K562 (cell line): ENCODE measurements at regions not wholly inside any gene's neighbourhood (a gene's known extent, or its start where the extent isn't known, plus 50 kb on each side); places are given as distances from the start of the nearest gene placed in this dataset.

Source experiments
- ATAC-seq: fragments of 200-7000 bp; cut with Tn5 transposase; 3 replicates; pipeline ENCODE4 v1.9.1; 2020; ENCODE audit warnings: moderate library complexity
- BruUV-seq: library from RNA; stranded (reverse); fragments of 400-500 nt; replicated peaks from 2 replicates; lab custom pipeline; 2021; lab: Mats Ljungman, UMichigan
- CTCF ChIA-PET: fragments of 300-600 bp; formaldehyde crosslinking; extraction: SDS; loops from one replicate; lab custom pipeline; 2021; ENCODE audit warnings: low intra/inter-chr PET ratio; lab: Yijun Ruan, JAX
- POLR2A ChIA-PET: fragments of 300-600, 350-650 bp; sonication (Branson Sonifier 250); formaldehyde crosslinking; extraction: SDS; loops from one replicate; lab custom pipeline; 2021; ENCODE audit warnings: antibody characterized with exemption, inconsistent platforms; lab: Yijun Ruan, JAX
- DNase-seq, 4 experiments: peaks; one replicate each; pipeline versions ENCODE4 v3.0.0 to v3.0.0-alpha.2; 2011 to 2018; ENCODE audit warnings: low spot score in 3 of 4, mixed read lengths in 3 of 4; ENCODE audit errors: extremely low read depth in 1 of 4
- FAIRE-seq: peaks from 2 replicates; lab custom pipeline; 2011; peaks lifted over from hg19 to GRCh38; lab: Jason Lieb, UNC
- H2AFZ ChIP-seq: 2 replicates; pipeline ENCODE4 v1.6.0; 2011; ENCODE audit warnings: low read depth, low read length, control low read depth, inconsistent platforms
- H3K27ac ChIP-seq: fragments of 200-600 bp; 3 replicates; pipeline ENCODE4 v1.8.0; 2011; ENCODE audit warnings: low read depth, mild to moderate bottlenecking, control low read depth, inconsistent platforms, low read length, moderate library complexity, mixed read lengths; ENCODE audit errors: extremely low read depth
- H3K27me3 ChIP-seq, 2 experiments: fragments of 300-600 bp in 1 of 2; 2 replicates in 1 of 2; 3 replicates in 1 of 2; pipeline versions ENCODE4 v1.6.0 to v1.8.0; 2011; ENCODE audit warnings: inconsistent platforms in 2 of 2, low read length in 2 of 2, mild to moderate bottlenecking in 1 of 2, mixed read lengths in 1 of 2, moderate library complexity in 1 of 2; ENCODE audit not compliant: control insufficient read depth in 2 of 2, insufficient read depth in 2 of 2
- H3K36me3 ChIP-seq: fragments of 300-600 bp; 3 replicates; pipeline ENCODE4 v1.8.0; 2011; ENCODE audit warnings: mild to moderate bottlenecking, low read length, inconsistent platforms; ENCODE audit not compliant: control insufficient read depth, insufficient read depth
- H3K4me1 ChIP-seq, 2 experiments: fragments of 200-600 bp in 1 of 2; replicated peaks in 1 of 2; 2 replicates in 1 of 2; 3 replicates in 1 of 2; pipeline versions ENCODE4 v1.5.1 to v1.8.0; 2011; ENCODE audit warnings: inconsistent platforms in 2 of 2, low read length in 2 of 2, mild to moderate bottlenecking in 1 of 2, mixed read lengths in 1 of 2, moderate library complexity in 1 of 2; ENCODE audit not compliant: control insufficient read depth in 2 of 2, insufficient read depth in 2 of 2
- H3K4me2 ChIP-seq: 2 replicates; pipeline ENCODE4 v1.6.1; 2011; ENCODE audit warnings: low read length, control low read depth, inconsistent platforms, mixed read lengths; ENCODE audit not compliant: insufficient read depth
- H3K4me3 ChIP-seq: fragments of 200-600 bp; sonication (generic), shearing (Covaris generic); 2 replicates; pipeline ENCODE4 v1.5.1; 2016; ENCODE audit warnings: control low read depth, inconsistent platforms
- H3K79me2 ChIP-seq: fragments of 200-600 bp; 3 replicates; pipeline ENCODE4 v1.8.0; 2011; ENCODE audit warnings: low read length, inconsistent platforms; ENCODE audit not compliant: control insufficient read depth, insufficient read depth
- H3K9ac ChIP-seq, 2 experiments: 2 replicates each; pipeline versions ENCODE4 v1.6.0 to v1.6.1; 2011; ENCODE audit warnings: low read depth in 2 of 2, low read length in 2 of 2, control low read depth in 1 of 2, inconsistent platforms in 1 of 2, mild to moderate bottlenecking in 1 of 2, mixed read lengths in 1 of 2; ENCODE audit not compliant: insufficient read depth in 1 of 2
- H3K9me1 ChIP-seq: one replicate; pipeline ENCODE4 v1.6.0; 2011; ENCODE audit warnings: inconsistent platforms, mild to moderate bottlenecking, low read length, moderate library complexity; ENCODE audit not compliant: control insufficient read depth, insufficient read depth
- H3K9me3 ChIP-seq: replicated peaks from 2 replicates; pipeline ENCODE4 v1.5.1; 2011; ENCODE audit warnings: low read depth, low read length, inconsistent platforms; ENCODE audit not compliant: control insufficient read depth, insufficient read depth
- H4K20me1 ChIP-seq: replicated peaks from 2 replicates; pipeline ENCODE4 v1.6.1; 2011; ENCODE audit warnings: low read length, inconsistent platforms, mixed read lengths; ENCODE audit not compliant: control insufficient read depth, insufficient read depth
- HSF4 ChIP-seq: fragments of 250-450 bp; sonication (Bioruptor Pico); IDR thresholded peaks from 2 replicates; pipeline ENCODE4 v2.1.2; 2022; ENCODE audit warnings: mild to moderate bottlenecking, moderate library complexity, borderline replicate concordance
- KLF10 ChIP-seq: fragments of 250-450 bp; sonication (Bioruptor Pico); IDR thresholded peaks from 2 replicates; pipeline ENCODE4 v1.6.1; 2021; ENCODE audit warnings: matching md5 sums
- NFYB ChIP-seq: IDR thresholded peaks from 2 replicates; pipeline ENCODE4 v1.6.1; 2011; ENCODE audit warnings: mild to moderate bottlenecking, moderate library complexity; ENCODE audit not compliant: insufficient read length; ENCODE audit errors: extremely low read depth
- TFAM ChIP-seq: fragments of 250-450 bp; sonication (Bioruptor Pico); conservative IDR thresholded peaks from 2 replicates; pipeline ENCODE4 v1.5.0; 2021; ENCODE audit warnings: mild to moderate bottlenecking, moderate library complexity
- WGBS: fragments of 100-300 bp; shearing (Covaris generic); methylation state at CpG from one replicate; pipeline ENCODE4 v1.1.6; 2016; ENCODE audit warnings: low coverage, mixed read lengths; ENCODE audit not compliant: insufficient coverage; ENCODE audit errors: missing lambda C conversion rate; 5-methylcytosine and 5-hydroxymethylcytosine counted together
- in situ Hi-C: fragments of 300-500 bp; cut with MboI; formaldehyde crosslinking; loops from 4 replicates; pipeline ENCODE4 v1.15.0; 2018; ENCODE audit warnings: inconsistent platforms, mixed read lengths
- intact Hi-C: fragments of 100-400 bp; cut with micrococcal nuclease; formaldehyde crosslinking; loops from 2 replicates; pipeline ENCODE4 v1.14.2; 2022
- TF ChIP-seq, protein P1 (sequence below): fragments of 450-650 bp; IDR thresholded peaks from 2 replicates; pipeline ENCODE4 v1.7.1; 2018; ENCODE audit warnings: mild to moderate bottlenecking, low read depth; ENCODE audit not compliant: partially characterized antibody
- TF ChIP-seq, protein P2 (sequence below), 2 experiments: fragments of 450-650 bp in 1 of 2; sonication (generic) in 1 of 2; formaldehyde crosslinking in 1 of 2; IDR thresholded peaks; 2 replicates each; pipeline versions ENCODE4 v1.7.1 to v1.9.0; 2016 to 2022; ENCODE audit warnings: inconsistent platforms in 1 of 2, mild to moderate bottlenecking in 1 of 2, missing genetic modification reagents in 1 of 2

DNA sequence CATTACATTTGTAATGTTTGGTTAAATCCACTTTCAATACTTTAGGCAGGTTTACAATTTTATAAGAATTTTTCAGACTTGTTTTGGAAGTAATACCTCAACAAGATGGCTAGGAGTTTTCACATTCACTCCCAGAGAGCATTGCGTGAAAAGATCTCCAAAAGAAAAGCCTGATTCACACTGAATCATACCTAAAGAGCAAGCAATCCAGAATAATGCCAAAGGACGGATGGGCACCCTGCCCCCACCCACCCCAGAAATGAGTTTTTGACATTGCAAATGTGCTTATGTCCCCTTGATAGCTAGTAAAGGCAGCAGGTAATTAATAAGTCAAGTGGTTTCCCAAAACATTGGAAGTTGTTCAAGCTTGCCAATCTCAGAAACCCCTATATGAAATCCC lies 557.7 kb upstream of the TENM3 start:
- Histone ChIP-seq H3K27me3 (no peaks in the 10 kb centered on the region), H3K4me1 (no peaks in the 10 kb centered on the region), H3K9me3 (no peaks in the 10 kb centered on the region), H3K9ac (no peak overlapping the region), H3K27ac (no peak overlapping the region), H3K4me2 (no peak overlapping the region), H3K4me3 (no peak overlapping the region), H3K9me1 (no peaks in the 10 kb centered on the region), H3K79me2 (no peaks in the 10 kb centered on the region), H2AFZ (no peak overlapping the region), H4K20me1 (no peaks in the 10 kb centered on the region), H3K36me3 (no peaks in the 10 kb centered on the region)
- TF ChIP-seq NFYB (no peak), KLF10 (CRISPR knock-in tag) (no peak), HSF4 (CRISPR knock-in tag) (no peak), TFAM (CRISPR knock-in tag) (no peak)
- TF ChIP-seq, protein P1, sequence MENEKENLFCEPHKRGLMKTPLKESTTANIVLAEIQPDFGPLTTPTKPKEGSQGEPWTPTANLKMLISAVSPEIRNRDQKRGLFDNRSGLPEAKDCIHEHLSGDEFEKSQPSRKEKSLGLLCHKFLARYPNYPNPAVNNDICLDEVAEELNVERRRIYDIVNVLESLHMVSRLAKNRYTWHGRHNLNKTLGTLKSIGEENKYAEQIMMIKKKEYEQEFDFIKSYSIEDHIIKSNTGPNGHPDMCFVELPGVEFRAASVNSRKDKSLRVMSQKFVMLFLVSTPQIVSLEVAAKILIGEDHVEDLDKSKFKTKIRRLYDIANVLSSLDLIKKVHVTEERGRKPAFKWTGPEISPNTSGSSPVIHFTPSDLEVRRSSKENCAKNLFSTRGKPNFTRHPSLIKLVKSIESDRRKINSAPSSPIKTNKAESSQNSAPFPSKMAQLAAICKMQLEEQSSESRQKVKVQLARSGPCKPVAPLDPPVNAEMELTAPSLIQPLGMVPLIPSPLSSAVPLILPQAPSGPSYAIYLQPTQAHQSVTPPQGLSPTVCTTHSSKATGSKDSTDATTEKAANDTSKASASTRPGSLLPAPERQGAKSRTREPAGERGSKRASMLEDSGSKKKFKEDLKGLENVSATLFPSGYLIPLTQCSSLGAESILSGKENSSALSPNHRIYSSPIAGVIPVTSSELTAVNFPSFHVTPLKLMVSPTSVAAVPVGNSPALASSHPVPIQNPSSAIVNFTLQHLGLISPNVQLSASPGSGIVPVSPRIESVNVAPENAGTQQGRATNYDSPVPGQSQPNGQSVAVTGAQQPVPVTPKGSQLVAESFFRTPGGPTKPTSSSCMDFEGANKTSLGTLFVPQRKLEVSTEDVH: no peak
- TF ChIP-seq, protein P2, sequence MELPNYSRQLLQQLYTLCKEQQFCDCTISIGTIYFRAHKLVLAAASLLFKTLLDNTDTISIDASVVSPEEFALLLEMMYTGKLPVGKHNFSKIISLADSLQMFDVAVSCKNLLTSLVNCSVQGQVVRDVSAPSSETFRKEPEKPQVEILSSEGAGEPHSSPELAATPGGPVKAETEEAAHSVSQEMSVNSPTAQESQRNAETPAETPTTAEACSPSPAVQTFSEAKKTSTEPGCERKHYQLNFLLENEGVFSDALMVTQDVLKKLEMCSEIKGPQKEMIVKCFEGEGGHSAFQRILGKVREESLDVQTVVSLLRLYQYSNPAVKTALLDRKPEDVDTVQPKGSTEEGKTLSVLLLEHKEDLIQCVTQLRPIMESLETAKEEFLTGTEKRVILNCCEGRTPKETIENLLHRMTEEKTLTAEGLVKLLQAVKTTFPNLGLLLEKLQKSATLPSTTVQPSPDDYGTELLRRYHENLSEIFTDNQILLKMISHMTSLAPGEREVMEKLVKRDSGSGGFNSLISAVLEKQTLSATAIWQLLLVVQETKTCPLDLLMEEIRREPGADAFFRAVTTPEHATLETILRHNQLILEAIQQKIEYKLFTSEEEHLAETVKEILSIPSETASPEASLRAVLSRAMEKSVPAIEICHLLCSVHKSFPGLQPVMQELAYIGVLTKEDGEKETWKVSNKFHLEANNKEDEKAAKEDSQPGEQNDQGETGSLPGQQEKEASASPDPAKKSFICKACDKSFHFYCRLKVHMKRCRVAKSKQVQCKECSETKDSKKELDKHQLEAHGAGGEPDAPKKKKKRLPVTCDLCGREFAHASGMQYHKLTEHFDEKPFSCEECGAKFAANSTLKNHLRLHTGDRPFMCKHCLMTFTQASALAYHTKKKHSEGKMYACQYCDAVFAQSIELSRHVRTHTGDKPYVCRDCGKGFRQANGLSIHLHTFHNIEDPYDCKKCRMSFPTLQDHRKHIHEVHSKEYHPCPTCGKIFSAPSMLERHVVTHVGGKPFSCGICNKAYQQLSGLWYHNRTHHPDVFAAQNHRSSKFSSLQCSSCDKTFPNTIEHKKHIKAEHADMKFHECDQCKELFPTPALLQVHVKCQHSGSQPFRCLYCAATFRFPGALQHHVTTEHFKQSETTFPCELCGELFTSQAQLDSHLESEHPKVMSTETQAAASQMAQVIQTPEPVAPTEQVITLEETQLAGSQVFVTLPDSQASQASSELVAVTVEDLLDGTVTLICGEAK (IDR thresholded peaks at IDR 0.05): no peak
- TF ChIP-seq, protein P2 (CRISPR knock-in tag; IDR thresholded peaks at IDR 0.05): no peak
- intact Hi-C loops (no loop called here), in situ Hi-C loops (no loop called here)
- ATAC-seq (no peak), DNase-seq (no peak), FAIRE-seq (no peak)
- WGBS: 0% methylated on average over 2 of the region's 2 CpGs
- POLR2A ChIA-PET: no interaction called here
- CTCF ChIA-PET: no interaction called here
- no TSS peak for BruUV-seq
